Posterior vena cava (tissue), 2 donors: ENCODE measurements at regions not wholly inside any gene's neighbourhood (a gene's known extent, or its start where the extent isn't known, plus 50 kb on each side); places are given as distances from the start of the nearest gene placed in this dataset.
"Not testable (repeated sequence)": the region's sequence is repeated elsewhere in the genome, so short reads cannot be mapped to it uniquely, and the experiment has no call there.

Experiments
- DNase-seq: peaks from one replicate; pipeline ENCODE4 v3.0.0-alpha.2; 2020; ENCODE audit warnings: low spot score
- intact Hi-C, 2 donors: fragments of 100-400 bp; cut with DNase I; formaldehyde crosslinking; loops; one replicate each; pipeline versions ENCODE4 v1.14.1 to v1.14.2; 2022 to 2023
- donor health status: DM: yes; HTN: yes; CAD: no.
- donor health status: DM: yes; HTN: yes; CAD: no.

DNA sequence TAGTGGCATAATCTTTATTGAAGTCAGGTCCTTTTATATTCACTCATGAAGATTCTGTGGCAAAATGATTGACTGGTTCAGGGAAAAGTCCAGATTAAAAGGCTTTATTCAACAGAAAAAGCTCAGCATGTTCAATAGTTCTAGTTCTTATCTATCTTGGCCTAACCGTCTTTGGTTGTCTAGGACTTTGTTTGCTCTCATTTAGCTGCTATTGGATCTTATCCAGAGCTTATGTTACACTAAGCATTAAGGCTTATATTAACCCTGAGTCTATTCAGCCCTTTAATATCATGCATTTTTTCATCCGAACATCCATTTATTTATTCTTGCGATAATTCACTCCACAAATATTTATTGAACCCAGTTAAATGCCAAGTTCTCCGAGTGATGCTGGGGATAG lies 601.0 kb upstream of the SGO1 start:
- DNase-seq = no peak
- intact Hi-C loops = no loop called here

DNA sequence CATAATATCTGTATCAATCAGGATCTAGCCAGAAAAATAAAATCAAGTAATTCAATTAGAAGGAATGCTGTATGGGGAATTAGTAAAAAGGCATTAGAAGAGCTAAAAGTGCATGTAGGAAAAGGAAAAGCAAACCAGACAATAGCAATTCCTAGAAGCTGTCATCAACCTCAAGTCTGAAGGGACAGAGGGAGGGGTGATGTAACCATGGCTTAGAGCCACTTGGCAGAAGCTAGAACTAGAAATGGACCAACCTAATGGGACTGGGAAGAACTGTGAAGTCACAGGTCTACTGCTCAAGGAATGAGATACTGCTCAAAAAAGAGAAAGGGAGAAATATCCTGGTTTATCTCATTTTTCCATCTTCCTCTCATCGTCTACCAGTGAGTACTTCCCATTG lies 590.7 kb upstream of the SGO1 start:
- intact Hi-C loops = loop anchor here in 1 of 2 donors (2.0 kb wide), 1 partner anchor 74 kb away; no protein-coding TSS in a partner anchor
- DNase-seq = no peak

DNA sequence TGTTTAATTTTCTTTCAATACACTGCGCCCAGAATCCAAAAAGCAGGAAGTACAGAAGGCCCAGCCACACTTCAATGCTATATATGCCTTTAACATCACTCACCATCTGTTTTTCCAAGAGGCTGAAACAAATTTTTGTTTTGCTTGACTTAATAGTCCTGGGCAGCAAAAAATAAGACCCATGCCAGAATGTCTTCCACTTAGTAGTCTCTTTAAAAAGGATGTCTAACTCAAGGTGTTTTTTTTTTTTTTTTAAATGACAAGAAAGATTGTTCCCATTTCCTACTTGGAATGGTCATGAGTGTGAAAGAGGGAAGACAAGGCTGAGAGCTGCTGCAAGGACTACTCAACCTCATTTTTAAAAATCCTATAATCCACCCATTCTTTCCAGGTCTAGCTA lies 590.3 kb upstream of the SGO1 start:
- DNase-seq = no peak
- intact Hi-C loops = loop anchor here in 1 of 2 donors (2.0 kb wide), 1 partner anchor 73 kb away; no protein-coding TSS in a partner anchor

DNA sequence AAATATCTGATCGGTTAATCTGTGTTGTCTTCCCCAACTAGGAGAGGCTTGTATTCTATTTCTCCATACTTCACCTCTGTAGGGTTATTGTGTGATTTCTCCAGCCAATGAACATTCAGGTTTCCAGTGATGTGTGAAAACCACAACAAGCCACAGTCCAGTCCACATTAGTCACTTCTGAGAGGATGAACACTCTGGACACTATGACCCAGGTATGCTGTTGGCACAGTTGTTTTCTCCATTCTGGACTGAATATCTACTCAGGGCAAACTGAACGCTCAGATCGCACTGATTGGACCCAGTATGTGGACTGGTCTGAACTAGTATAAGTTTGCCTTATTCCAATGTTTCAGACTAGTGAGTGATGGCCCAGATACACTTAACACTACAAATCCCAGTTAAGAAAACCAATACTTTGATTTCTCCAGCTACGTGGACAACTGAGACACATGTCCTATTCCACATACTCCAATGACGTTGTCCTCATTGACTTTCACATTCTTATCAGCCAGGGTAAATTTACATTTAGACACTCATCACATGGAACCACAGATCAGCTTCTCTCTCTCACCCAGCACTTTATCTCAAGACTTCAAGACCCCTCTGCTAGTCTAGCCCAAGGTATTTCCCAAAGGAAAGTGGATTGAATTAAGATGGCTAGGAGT lies 587.4 kb upstream of the SGO1 start:
- intact Hi-C loops = no loop called here
- no peak for DNase-seq

DNA sequence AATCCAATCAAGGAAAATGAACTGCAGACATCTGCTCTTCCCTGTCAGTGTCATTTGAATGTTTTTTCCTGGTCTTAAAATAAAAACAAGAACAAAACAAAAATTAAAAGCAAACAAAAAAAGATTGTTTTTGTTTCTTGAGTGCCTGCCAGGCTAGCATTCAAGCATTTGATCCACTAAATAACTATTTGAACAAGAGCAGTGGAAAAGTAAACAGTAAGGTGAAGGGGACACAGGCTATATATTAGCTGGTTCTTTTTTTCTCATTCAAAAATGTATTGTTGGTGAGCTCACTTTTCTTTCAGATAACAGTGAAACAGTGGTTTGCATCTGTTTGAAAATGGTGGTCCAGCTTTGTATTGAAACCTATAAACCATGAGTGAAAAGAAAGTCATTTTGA lies 586.9 kb upstream of the SGO1 start:
- no peak for DNase-seq
- intact Hi-C loops = no loop called here

DNA sequence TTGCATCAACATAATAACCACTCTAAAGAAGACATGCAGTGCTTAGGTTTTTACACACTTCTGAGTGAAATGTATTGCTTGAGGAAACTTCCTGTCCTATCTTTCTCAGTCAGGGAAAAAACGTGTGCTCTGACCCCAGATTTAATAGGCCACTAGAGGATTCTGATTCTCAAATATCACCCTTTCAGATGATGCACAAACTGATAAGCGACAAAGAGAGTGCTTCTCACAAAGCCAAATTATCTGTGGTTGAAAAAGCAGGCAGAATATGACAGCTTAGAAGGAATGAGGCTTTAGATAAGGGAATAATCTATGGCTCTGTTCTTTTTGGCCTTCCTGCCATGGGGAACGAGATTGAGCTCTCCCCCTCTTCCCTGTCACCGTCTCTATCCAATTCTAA lies 583.4 kb upstream of the SGO1 start:
- intact Hi-C loops = no loop called here
- DNase-seq = no peak

DNA sequence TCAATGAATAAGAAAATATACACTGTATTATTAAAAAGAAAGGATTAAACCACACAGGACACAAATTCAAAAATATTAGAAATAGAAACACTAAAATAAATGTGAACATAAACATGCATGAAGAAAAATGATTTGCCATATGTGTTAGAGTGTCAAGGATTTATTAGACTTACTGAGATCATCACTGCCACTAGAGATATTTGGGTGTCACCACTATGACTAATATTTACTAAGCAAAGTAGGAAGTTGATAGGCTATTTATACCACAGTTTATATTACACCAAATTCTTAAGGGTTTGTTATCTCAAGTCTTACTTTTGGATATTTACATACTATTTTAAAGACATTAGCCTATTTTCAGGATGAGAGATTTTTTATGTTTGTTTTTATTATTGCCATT lies 575.0 kb upstream of the SGO1 start:
- DNase-seq = no peak
- intact Hi-C loops = no loop called here

DNA sequence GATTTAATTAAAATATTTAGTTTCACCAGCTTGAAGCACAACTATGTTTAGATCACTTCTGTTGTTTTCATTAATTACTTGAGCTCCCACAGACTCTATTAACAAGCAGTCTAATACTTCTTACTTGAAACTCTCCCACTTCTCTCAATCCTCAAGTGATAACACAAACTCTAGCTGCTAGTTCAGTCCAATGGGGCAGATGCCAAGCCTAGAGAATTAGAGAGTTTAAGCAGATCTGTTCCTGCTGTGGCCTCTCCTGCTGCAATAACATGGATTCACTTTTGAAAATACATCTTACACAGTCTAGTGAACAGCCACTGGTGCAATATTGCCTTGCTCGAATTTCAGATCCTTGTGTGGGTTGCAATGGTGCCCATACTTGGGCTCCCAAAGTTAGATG lies 566.4 kb upstream of the SGO1 start:
- DNase-seq = no peak
- intact Hi-C loops = no loop called here

DNA sequence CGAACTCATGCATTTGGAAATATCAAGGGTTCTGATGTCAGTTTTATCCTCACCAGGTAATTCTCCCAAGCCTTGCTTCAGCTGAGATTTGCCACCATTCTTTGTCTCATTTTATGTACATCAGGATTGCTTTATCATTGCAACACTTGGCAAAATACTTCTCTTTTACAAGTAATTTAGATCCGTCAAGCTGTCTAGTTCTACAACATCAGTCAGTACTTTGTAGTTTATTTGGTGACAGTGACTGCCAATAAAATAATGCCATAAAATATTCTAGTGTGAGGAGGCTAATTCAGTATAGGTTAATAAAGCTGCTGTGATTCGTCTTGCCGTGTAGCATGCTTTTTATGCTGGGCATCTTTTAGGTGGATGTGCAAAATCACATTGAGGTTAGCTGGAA lies 565.3 kb upstream of the SGO1 start:
- intact Hi-C loops = no loop called here
- no peak for DNase-seq

DNA sequence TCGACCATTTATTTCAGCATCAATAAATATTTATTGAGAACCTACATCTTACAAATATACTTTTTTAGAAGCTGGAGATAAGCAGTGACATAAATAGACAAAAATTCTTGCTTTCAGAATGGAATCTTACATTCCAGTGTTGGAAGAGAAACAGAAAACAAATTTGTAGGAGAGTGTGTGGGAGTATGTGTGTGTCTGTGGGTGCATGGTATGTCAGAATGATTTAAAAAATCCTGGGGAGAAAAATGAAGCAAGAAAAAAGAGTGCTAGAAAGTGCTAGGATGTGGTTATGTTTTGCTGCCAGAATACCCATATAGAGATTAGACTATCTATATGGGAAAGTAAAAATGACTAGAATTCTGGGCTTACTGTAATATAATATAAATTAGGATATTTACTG lies 561.7 kb upstream of the SGO1 start:
- intact Hi-C loops = no loop called here

DNA sequence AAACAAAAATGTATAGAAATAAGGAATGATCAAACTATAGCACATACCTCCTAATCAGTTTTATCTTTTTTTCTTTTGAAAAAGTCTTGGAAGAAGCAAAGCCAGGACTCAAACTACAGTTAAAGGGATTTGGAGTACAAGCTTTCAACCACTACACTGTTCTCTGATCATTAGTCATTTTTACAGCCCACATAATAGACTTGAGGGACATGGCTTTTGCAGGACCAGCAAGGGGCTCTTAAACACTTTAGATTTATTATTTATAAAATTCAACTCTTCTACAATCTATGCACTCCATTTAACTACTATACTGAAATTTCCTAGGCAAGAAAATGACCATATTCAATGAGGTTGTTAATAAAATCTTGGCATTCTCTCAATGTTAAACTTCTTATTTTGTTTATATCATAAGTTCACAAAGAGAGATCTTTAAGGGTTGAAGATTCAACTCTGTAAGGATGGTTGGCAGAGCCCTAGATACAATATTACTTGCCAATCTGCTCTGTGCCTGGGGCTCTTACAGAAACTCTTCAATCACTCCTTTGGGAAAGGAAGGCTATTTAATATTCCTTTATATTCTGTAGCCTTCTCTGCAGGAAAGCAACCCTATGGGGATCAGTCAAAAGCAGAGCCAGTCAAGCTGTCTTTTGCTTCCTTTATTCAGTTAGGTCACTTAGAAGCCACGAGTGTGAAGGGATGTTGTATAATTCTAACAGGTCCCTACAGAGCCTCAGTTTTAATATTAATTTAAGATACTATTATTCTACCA lies 557.7 kb upstream of the SGO1 start:
- intact Hi-C loops = no loop called here
- DNase-seq = no peak

More for the DNA sequence above, 561.7 kb upstream of the SGO1 start:
- DNase-seq = no peak

DNA sequence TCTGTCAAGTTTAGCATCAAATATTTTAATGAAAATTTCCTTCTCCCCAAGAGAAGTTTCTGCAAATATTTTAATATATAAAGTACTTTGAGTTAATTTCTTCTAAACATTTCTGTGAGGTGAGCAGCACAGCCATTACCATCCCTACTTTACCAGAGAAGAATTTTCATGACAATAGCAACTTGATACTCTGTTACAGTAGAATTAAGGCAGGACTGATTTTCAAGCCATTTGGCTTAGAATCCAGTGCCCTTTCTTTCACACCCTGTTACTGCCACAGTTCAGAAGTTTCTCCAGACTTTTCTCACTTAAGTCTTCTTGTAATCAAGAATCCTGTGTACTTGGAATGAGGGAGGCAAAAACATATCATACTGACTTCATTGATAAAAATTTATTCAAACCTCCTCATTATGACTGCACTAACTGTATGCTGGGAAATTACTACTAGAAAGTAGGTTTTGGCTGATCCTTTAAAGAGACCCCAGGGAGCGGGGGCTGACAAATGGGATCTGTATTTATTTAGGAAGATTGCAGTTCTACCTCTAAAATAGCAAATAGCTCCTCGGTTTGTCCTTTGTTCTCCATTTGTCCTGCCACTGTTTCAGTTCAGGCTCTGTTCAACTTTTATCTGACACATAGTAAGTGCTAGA lies 557.0 kb upstream of the SGO1 start:
- intact Hi-C loops = no loop called here

DNA sequence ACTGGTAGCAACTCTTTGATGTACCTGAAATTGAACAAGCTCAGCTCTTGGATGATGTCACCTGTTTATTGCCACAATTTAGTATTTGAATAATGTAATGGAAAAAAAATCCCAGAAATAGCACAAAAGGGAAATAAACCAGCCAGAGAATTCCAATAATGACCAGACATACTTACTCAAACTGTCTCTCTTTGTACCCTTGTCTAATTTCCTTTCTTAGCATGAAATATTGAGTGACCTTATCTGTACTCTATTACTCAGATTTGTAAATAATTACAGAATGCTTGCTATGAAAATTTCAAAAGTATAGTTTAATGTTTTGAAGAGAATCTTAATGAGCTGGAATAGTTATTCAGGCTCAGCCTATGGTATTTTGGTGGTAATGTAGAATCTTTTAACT lies 555.4 kb upstream of the SGO1 start:
- intact Hi-C loops = no loop called here

More for the DNA sequence above, 557.0 kb upstream of the SGO1 start:
- no peak for DNase-seq

DNA sequence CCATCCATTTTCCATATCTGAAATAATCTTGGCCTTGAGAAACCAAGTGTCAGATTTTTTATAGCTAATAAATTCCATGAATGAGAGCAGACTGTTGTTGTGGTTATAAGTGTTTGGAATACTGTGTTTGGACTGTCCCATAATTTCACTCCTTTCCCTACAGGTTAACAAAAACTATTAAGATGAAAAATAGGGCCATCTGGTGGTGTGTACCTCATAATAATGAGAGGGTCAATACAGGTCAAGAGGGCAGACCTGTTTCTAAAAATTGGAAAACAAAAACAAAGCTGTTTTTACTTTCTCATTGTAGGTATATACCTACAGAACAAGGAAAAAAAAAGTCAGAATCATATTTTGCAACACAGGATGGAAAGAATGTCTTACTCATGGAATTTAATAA lies 553.8 kb upstream of the SGO1 start:
- intact Hi-C loops = no loop called here
- DNase-seq = no peak

More for the DNA sequence above, 555.4 kb upstream of the SGO1 start:
- no peak for DNase-seq

DNA sequence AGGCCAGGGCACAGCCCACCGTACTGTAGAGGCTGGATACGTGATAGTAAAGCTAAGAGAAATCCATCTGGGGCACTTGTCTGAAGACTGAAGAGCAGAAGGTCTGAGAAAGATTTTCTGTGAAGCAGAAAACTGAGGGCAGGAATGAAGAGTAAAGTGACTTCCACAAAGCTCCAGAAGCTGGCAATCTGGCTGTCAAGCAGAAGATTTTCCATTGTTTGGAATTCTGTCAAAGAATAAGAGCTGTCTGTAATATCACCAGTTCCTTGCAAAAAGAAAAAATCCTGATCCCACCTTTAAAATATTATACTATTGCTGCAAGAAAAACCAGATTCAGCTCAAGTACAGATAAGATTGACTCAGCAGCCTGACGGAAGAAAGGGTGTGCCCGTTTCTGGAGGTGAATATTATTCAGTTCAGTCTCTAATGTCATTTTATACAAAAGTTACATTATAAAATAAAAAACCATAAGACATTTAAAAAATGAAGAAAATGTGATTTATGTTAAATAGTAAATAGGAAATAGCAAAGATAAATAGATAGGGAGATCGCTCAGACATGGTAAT lies 550.4 kb upstream of the SGO1 start:
- intact Hi-C loops = no loop called here
- no peak for DNase-seq

DNA sequence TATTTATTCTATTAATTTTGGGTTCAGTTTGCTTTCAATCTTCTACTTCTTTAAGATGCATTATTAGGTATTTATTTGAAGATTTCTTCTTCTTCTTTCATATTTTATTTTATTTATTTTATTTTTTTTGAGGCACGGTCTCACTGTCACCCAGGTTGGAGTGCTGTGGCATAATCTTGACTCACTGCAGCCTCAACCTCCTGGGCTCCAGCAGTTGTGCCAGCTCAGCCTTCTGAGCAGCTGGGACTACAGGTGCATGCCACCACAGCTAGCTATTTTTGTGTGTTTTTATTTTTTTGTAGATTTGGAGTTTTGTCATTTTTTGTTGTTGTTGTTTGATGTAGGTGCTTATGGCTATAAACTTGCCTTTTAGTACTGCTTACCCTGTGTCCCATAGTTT lies 543.2 kb upstream of the SGO1 start:
- intact Hi-C loops = no loop called here
- no peak for DNase-seq

DNA sequence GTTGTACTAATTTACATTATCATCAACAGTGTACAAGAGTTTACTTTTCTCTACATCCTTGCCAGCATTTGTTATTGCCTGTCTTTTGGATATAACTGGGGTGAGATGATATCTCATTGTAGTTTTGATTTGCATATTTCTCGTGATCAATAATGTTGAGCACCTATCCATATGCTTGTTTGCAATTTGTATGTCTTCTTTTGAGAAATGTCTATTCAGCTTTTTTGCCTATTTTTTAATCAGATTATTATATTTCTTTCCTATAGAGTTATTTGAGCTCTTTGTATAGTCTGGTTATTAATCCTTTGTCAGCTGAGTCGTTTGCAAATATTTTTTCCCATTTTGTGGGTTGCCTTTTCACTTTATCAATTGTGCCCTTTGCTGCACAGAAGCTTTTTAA lies 540.8 kb upstream of the SGO1 start:
- no peak for DNase-seq
- intact Hi-C loops = no loop called here

DNA sequence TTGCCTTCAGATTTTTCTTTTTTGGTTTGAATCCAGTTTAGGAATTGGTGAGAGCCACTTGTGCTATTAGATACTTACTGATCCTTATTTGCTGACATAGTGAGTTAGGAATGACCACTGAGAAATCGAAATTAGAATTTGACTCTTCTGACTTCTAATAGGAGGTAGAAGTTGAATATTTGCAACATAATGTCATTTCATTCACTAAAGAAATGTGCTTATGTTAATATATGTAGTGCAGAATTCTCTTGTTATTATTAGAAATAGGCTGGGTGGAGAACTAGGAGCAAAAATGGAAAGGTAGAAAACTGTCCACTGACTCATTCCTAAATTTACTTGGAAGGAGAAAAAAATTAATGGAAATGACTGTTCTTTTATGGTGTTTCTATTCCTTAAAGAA lies 538.2 kb upstream of the SGO1 start:
- intact Hi-C loops = no loop called here
- no peak for DNase-seq

DNA sequence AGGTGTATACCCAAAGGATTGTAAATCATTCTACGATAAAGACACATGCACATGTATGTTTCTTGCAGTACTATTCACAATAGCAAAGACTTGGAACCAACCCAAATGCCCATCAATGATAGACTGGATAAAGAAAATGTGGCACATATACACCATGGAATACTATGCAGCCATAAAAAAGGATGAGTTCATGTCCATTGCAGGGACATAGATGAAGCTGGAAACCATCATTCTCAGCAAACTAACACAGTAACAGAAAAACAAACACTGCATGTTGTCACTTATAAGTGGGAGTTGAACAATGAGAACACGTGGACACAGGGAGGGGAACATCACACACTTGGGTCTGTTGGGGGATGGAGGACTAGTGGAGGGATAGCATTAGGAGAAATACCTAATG lies 530.4 kb upstream of the SGO1 start:
- DNase-seq, intact Hi-C loops: not testable (repeated sequence)

DNA sequence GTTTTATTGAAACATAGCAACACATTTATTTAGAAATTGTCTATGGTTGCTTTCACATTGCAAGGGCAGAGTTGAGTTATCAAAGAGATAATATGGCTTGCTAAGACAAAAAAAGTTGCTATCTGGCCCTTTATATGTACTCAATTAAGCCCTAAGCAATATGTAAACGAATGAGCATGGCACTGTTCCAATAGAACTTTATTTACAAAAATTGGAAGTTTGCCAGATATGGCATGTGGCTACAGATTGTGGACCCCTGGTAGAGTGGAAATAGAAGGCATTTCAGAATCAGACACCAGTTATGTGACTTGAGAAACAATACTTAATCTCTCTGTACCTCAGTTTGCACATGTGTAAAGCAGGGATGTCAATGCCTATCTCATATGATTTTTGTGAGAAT lies 515.6 kb upstream of the SGO1 start:
- no peak for DNase-seq
- intact Hi-C loops = loop anchor here in 1 of 2 donors (2.0 kb wide), 1 partner anchor 75 kb away; no protein-coding TSS in a partner anchor
